ENCODE measurements at regions not wholly inside any gene's neighbourhood (a gene's known extent, or its start where the extent isn't known, plus 50 kb on each side); places are given as distances from the start of the nearest gene placed in this dataset.

- TF ChIP-seq POLR2A (IDR thresholded peaks at IDR 0.05; ENCODE audit: low read depth, low read length) (no peak), TAF1 (IDR thresholded peaks at IDR 0.05; ENCODE audit: low read depth, low read length) (no peak), SPI1 (IDR thresholded peaks at IDR 0.05; ENCODE audit: low read depth, low read length) (no peak), POLR2AphosphoS5 (IDR thresholded peaks at IDR 0.05; ENCODE audit: low read depth, low read length) (no peak), POU2F2 (IDR thresholded peaks at IDR 0.05; ENCODE audit: low read depth, low read length) (no peak)
Measured at GRCh38 chr13:106096661-106097092, 438.8 kb downstream of the EFNB2 start.

Measured in GM12891 (cell line).